ENCODE measurements at regions not wholly inside any gene's neighbourhood (a gene's known extent, or its start where the extent isn't known, plus 50 kb on each side); places are given as distances from the start of the nearest gene placed in this dataset.
"Not testable (repeated sequence)": the region's sequence is repeated elsewhere in the genome, so short reads cannot be mapped to it uniquely, and the experiment has no call there.

DNA sequence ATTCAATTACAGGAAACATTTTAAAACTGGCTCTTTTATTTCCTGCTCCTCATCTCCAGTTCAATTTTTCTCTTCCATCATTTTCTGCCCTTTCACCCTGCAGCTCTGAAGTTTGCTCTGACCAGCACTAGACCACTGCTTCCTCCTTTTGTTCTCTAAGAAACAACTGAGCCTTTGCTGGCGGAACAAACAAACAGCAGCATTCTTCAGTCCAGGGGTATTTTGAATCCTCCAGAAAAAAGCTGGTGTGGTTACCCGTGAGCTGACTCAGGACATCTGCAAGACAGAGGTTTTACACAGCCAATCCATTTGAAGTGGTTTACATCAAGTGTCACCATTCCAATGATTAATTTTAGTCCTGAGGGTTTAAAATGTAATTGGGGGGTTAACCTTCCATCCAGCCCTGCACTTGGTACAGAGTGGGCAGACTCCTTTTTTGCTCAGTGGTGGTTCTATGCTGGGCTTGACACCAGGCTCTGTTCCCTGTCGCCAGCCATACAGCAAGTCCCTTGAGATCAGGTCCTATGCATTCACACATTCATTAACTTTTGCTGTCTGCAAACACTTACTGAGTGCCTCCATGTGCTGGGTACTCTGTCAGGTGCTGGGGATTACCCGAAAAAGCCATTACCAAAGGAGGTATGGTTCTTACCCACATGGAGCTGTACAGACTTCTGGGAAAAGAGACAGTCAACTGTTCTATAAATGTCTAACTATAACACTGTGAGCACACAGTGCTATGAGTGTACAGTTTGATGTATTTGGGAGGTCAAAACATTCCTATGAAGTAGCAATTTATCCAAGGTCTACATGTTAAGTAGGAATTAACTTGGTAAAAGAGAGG, 909.4 kb upstream of the GYPC start:
- H3K4me3 ChIP-seq (ENCODE audit: low read depth, low read length): no peak overlapping the region
- DNase-seq (ENCODE audit: low read depth): no peak
- no peak for TF ChIP-seq CTCF (IDR thresholded peaks at IDR 0.05; ENCODE audit: insufficient read depth, low read depth, low read length)

DNA sequence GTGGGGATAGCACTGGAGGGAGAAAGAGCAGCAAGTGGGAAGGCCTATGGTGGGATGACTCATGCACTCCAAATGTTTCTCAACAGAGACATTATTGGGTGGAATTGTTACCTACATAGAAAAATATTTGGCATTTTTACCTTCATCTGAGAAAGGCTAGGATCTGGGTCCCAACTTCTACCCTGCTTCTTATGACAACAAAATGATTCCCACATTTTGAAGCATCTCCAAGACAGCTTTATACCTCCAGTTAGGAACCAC, 908.9 kb upstream of the GYPC start:
- no peak overlapping the region for H3K4me3 ChIP-seq (ENCODE audit: low read depth, low read length)
- no peak for TF ChIP-seq CTCF (IDR thresholded peaks at IDR 0.05; ENCODE audit: insufficient read depth, low read depth, low read length)

DNA sequence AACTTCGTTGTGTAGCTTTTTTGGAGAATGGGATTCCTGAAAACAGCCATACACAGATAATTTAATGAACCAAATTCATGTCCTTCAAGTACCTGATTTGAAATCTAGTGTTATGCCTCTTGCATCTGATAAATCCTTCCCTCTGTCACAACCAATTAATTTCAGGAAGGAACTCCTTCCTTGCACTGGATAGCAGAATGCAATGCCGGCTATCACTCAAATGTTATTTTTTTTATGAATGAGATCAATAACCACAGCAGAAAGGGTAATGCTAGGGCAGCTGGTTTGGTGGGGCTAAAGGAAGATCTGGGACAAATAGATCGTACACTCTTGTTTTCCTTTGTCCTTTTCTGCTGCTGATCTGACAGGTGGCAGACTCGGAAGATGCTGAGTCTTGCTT, 899.5 kb upstream of the GYPC start:
- no peak for DNase-seq (ENCODE audit: low read depth)
- no peak for TF ChIP-seq CTCF (IDR thresholded peaks at IDR 0.05; ENCODE audit: insufficient read depth, low read depth, low read length)
- H3K4me3 ChIP-seq (ENCODE audit: low read depth, low read length): no peak overlapping the region

More for the DNA sequence above, 908.9 kb upstream of the GYPC start:
- DNase-seq (ENCODE audit: low read depth): no peak

- no peak for DNase-seq (ENCODE audit: low read depth)
- TF ChIP-seq CTCF (IDR thresholded peaks at IDR 0.05; ENCODE audit: insufficient read depth, low read depth, low read length): no peak
- no peak overlapping the region for H3K4me3 ChIP-seq (ENCODE audit: low read depth, low read length)
These were observed 859.2 kb upstream of the GYPC start for GRCh38 chr2:125796784-125797183.

DNA sequence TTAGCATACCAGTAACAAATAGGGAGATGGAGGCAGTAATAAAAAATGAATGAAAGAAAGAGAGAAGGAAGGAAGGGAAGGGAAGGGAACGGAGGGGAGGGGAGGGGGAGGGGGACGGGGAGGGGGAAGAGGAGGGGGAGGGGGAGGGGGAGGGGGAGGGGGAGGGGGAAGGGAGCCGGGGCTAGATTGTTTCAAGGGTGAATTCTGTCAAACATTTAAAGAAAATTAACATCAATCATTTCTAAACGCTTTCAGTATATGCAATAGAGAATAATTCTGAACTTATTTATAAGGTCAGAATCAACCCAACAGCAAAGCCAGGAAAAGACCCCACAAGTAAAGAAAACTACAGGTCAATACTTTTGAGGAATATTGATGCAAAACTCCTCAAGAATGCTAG, 858.8 kb upstream of the GYPC start:
- H3K4me3 ChIP-seq (ENCODE audit: low read depth, low read length): no peak overlapping the region
- TF ChIP-seq CTCF (IDR thresholded peaks at IDR 0.05; ENCODE audit: insufficient read depth, low read depth, low read length): no peak
- DNase-seq (ENCODE audit: low read depth): no peak

DNA sequence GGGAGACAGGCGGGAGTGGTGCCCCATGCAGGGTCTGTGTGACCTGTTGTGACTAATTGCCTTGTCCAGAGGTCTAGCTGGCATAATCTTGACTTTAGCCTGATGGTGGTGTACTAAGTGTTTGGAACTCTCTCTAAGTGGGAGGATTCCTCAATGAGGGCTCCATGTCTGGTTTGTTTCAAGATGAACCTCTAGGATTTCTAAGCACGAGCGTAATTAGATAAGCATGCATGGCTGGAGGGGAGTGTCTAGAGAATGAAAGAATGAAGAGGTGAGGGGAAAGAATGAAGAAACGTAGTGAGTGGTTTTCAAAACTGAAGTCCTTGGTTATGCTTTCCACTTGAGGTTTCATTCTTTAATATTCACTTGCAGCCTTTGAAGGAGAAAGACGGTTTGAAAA, 833.2 kb upstream of the GYPC start:
- no peak for TF ChIP-seq CTCF (IDR thresholded peaks at IDR 0.05; ENCODE audit: insufficient read depth, low read depth, low read length)
- H3K4me3 ChIP-seq (ENCODE audit: low read depth, low read length): no peak overlapping the region
- no peak for DNase-seq (ENCODE audit: low read depth)

DNA sequence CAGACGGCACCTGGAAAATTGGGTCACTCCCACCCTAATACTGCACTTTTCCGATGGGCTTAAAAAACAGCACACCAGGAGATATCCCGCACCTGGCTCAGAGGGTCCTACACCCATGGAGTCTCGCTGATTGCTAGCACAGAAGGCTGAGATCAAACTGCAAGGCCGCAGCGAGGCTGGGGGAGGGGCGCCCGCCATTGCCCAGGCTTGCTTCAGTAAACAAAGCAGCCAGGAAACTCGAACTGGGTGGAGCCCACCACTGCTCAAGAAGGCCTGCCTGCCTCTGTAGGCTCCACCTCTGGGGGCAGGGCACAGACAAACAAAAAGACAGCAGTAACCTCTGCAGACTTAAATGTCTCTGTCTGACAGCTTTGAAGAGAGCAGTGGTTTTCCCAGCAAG, 830.2 kb upstream of the GYPC start:
- not testable (repeated sequence) for H3K4me3 ChIP-seq (ENCODE audit: low read depth, low read length); DNase-seq (ENCODE audit: low read depth)
